Neuron (in vitro differentiated cells): ENCODE measurements at regions not wholly inside any gene's neighbourhood (a gene's known extent, or its start where the extent isn't known, plus 50 kb on each side); places are given as distances from the start of the nearest gene placed in this dataset.
A peak's percentile ranks its signal among the peaks of the same experiment; 100 is the strongest.
"Not testable (repeated sequence)": the region's sequence is repeated elsewhere in the genome, so short reads cannot be mapped to it uniquely, and the experiment has no call there.

Source experiments
- H2AFZ ChIP-seq: one replicate; pipeline ENCODE4 v1.6.1; 2013; ENCODE audit warnings: low read depth, mild to moderate bottlenecking, inconsistent platforms, low read length, moderate library complexity
- H3K27me3 ChIP-seq: one replicate; pipeline ENCODE4 v1.6.1; 2013; ENCODE audit warnings: low read length; ENCODE audit not compliant: insufficient read depth
- H3K36me3 ChIP-seq: one replicate; pipeline ENCODE4 v1.6.1; 2013; ENCODE audit warnings: low read length; ENCODE audit not compliant: insufficient read depth
- H3K4me1 ChIP-seq: one replicate; pipeline ENCODE4 v1.6.1; 2013; ENCODE audit warnings: low read length; ENCODE audit not compliant: insufficient read depth
- H3K4me3 ChIP-seq: 2 replicates; pipeline ENCODE4 v1.5.1; 2013; ENCODE audit warnings: mild to moderate bottlenecking, low read length, moderate library complexity
- H3K9me3 ChIP-seq: one replicate; pipeline ENCODE4 v1.6.1; 2013; ENCODE audit warnings: low read length

GRCh38 chr2:36302911-36303310, 52.7 kb upstream of the CRIM1 start:
- H3K4me3 ChIP-seq: no peak overlapping the region
- no peaks in the 10 kb centered on the region for H3K27me3 ChIP-seq
- H3K36me3 ChIP-seq: no peaks in the 10 kb centered on the region
- H3K4me1 ChIP-seq: no peaks in the 10 kb centered on the region
- no peaks in the 10 kb centered on the region for H3K9me3 ChIP-seq
- H2AFZ ChIP-seq: no peak overlapping the region

GRCh38 chr2:36301843-36302242, 53.7 kb upstream of the CRIM1 start:
- no peaks in the 10 kb centered on the region for H3K4me1 ChIP-seq
- no peaks in the 10 kb centered on the region for H3K9me3 ChIP-seq
- no peak overlapping the region for H2AFZ ChIP-seq
- H3K36me3 ChIP-seq: no peaks in the 10 kb centered on the region
- H3K4me3 ChIP-seq: no peak overlapping the region
- H3K27me3 ChIP-seq: no peaks in the 10 kb centered on the region

DNA sequence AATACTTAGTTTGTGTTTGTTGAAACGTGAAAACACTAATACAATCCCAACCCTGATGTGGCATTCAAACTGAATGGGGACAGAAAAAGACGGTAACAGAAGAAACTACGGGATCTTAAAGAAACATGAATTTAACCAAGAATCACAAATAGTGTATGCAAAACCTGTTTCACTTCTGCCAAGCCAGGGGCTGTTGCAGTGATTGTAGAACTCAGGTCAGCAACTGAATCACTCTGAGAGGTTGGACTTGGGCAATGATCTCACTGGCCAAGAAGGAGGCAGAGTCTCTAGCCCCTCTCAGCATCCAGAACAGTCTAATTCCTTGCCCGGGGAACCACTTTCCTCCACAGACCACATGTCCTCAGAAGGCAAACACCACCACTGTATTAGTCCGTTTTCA, 54.9 kb upstream of the CRIM1 start:
- Histone ChIP-seq H3K4me1 (no peaks in the 10 kb centered on the region), H3K36me3 (no peaks in the 10 kb centered on the region), H3K9me3 (no peaks in the 10 kb centered on the region), H2AFZ (no peak overlapping the region), H3K4me3 (no peak overlapping the region), H3K27me3 (no peaks in the 10 kb centered on the region)

- no peak overlapping the region for H2AFZ ChIP-seq
- no peaks in the 10 kb centered on the region for H3K27me3 ChIP-seq
- H3K9me3 ChIP-seq: no peaks in the 10 kb centered on the region
- no peaks in the 10 kb centered on the region for H3K4me1 ChIP-seq
- no peaks in the 10 kb centered on the region for H3K36me3 ChIP-seq
- no peak overlapping the region for H3K4me3 ChIP-seq
Observed at GRCh38 chr2:36296798-36297197, 58.8 kb upstream of the CRIM1 start.

DNA sequence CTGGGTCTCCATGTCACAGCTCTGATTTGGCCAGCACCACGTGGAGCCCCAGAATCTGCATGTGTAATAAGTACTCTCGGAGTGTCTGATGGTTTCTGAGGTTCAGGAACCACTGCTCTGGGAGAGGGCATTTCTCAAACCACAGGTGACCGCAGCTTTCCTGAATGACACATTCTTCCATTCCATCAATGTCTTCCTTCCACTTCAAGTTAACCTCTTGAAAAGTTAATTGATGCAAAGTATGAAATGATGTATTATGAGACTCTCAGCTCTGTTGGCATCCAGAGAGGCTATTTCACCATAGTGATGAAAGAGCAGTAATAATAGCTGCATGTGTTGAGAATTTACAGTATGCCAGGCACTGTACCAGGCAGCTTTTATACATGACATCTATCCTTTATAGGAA, 61.3 kb upstream of the CRIM1 start:
- Histone ChIP-seq H3K4me1 (no peaks in the 10 kb centered on the region), H3K36me3 (no peaks in the 10 kb centered on the region), H3K9me3 (no peaks in the 10 kb centered on the region), H3K27me3 (no peaks in the 10 kb centered on the region), H2AFZ (no peak overlapping the region), H3K4me3 (no peak overlapping the region)

GRCh38 chr2:36290306-36290856, 65.2 kb upstream of the CRIM1 start:
- H3K27me3 ChIP-seq: no peaks in the 10 kb centered on the region
- H3K4me3 ChIP-seq: no peak overlapping the region
- no peaks in the 10 kb centered on the region for H3K9me3 ChIP-seq
- no peaks in the 10 kb centered on the region for H3K4me1 ChIP-seq
- H2AFZ ChIP-seq: no peak overlapping the region
- no peaks in the 10 kb centered on the region for H3K36me3 ChIP-seq

DNA sequence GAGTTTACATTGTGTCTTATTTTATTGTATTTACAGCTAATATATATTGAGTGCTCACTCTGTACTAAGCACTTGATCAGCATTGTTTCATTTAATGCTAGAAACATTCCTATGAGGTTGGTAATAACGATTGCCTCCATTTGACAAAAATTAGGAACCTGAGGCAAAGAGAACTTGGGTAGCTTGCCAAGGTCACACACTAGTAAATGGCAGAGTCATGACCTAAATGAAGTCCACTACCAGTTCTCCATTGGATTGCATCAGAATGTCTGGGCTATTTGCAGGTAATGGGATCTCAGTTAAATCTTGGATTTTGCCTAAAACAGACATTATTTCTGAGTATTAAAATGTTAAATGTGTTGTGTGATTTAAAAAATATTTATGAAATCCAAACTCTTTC, 65.8 kb upstream of the CRIM1 start:
- no peak overlapping the region for H2AFZ ChIP-seq
- H3K36me3 ChIP-seq: no peaks in the 10 kb centered on the region
- no peaks in the 10 kb centered on the region for H3K27me3 ChIP-seq
- H3K4me3 ChIP-seq: no peak overlapping the region
- H3K4me1 ChIP-seq: no peaks in the 10 kb centered on the region
- H3K9me3 ChIP-seq: no peaks in the 10 kb centered on the region

GRCh38 chr2:36287363-36288275, 68.0 kb upstream of the CRIM1 start:
- Histone ChIP-seq H3K9me3 (no peaks in the 10 kb centered on the region), H3K27me3 (no peaks in the 10 kb centered on the region), H3K36me3 (no peaks in the 10 kb centered on the region), H3K4me3 (no peak overlapping the region), H3K4me1 (no peaks in the 10 kb centered on the region), H2AFZ (no peak overlapping the region)

- not testable (repeated sequence) for H3K9me3 ChIP-seq, H3K4me3 ChIP-seq, H3K36me3 ChIP-seq, H3K27me3 ChIP-seq, H2AFZ ChIP-seq, H3K4me1 ChIP-seq
Observed at GRCh38 chr2:36279506-36279905, 76.1 kb upstream of the CRIM1 start.

- Histone ChIP-seq H3K9me3 (no peaks in the 10 kb centered on the region), H3K4me1 (no peaks in the 10 kb centered on the region), H3K36me3 (no peaks in the 10 kb centered on the region), H2AFZ (no peak overlapping the region), H3K4me3 (no peak overlapping the region), H3K27me3 (no peaks in the 10 kb centered on the region)
Observed at GRCh38 chr2:36277881-36278523, 77.6 kb upstream of the CRIM1 start.

- Histone ChIP-seq H3K4me3 (no peak overlapping the region), H3K36me3 (no peaks in the 10 kb centered on the region), H3K9me3 (no peaks in the 10 kb centered on the region), H2AFZ (no peak overlapping the region), H3K4me1 (no peaks in the 10 kb centered on the region), H3K27me3 (no peaks in the 10 kb centered on the region)
Observed at GRCh38 chr2:36277146-36277808, 78.3 kb upstream of the CRIM1 start.

- H2AFZ ChIP-seq: peak overlapping the region; percentile 22
- peaks cover 4% of the 10 kb centered on the region for H3K4me1 ChIP-seq
- no peaks in the 10 kb centered on the region for H3K27me3 ChIP-seq
- no peak overlapping the region for H3K4me3 ChIP-seq
- no peaks in the 10 kb centered on the region for H3K36me3 ChIP-seq
- no peaks in the 10 kb centered on the region for H3K9me3 ChIP-seq
Observed at GRCh38 chr2:36271266-36271665, 84.3 kb upstream of the CRIM1 start.

DNA sequence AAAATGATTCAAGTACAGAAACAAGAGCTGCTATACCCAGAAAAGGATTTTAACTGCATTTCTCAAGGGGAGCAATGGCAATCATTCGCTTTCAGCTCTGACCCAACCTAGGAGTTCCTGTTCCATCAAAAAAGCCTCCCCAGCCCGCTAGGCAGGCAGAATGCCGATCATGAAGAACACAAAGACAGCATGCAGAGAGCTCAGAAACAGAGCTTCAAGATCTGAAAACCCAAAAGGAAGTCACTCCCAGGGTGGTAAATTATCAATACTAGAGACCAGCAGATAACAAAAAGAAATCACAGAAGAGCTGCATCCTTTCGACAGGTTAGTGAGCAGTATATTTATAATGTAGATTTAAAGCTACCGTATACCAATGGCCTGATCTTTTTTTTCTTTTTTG, 84.8 kb upstream of the CRIM1 start:
- Histone ChIP-seq H3K4me3 (no peak overlapping the region), H3K9me3 (no peaks in the 10 kb centered on the region), H3K27me3 (no peaks in the 10 kb centered on the region), H2AFZ (peak overlapping the region; percentile 22), H3K4me1 (peaks cover 4% of the 10 kb centered on the region), H3K36me3 (no peaks in the 10 kb centered on the region)
